SK-N-SH (cell line): ENCODE measurements at regions not wholly inside any gene's neighbourhood (a gene's known extent, or its start where the extent isn't known, plus 50 kb on each side); places are given as distances from the start of the nearest gene placed in this dataset.

Experiments
- CTCF ChIA-PET: fragments of 300-600, 350-600 bp; formaldehyde crosslinking; extraction: SDS; loops from one replicate; lab custom pipeline; 2021; lab: Yijun Ruan, JAX
- POLR2A ChIA-PET: fragments of 350-600 bp; sonication (Branson Sonifier 250); formaldehyde crosslinking; extraction: SDS; loops from one replicate; lab custom pipeline; 2020; ENCODE audit warnings: antibody characterized with exemption, inconsistent platforms; lab: Yijun Ruan, JAX
- DNase-seq: peaks from one replicate; pipeline ENCODE4 v3.0.0; 2012
- H2AFZ ChIP-seq: fragments of 200-600 bp; sonication (generic); 2 replicates; pipeline ENCODE4 v1.8.1; 2016; ENCODE audit warnings: antibody characterized with exemption, mild to moderate bottlenecking, low read depth
- H3F3A ChIP-seq: fragments of 200-600 bp; sonication (generic); replicated peaks from 2 replicates; pipeline ENCODE3; 2016; ENCODE audit warnings: antibody characterized with exemption, mild to moderate bottlenecking; ENCODE audit not compliant: insufficient read depth
- H3K27ac ChIP-seq, 2 experiments: fragments of 200-500 bp in 1 of 2; fragments of 200-600 bp in 1 of 2; sonication (Bioruptor generic) in 1 of 2; sonication (generic), shearing (Covaris generic) in 1 of 2; 2 replicates each; pipeline versions ENCODE4 v1.5.1 to v1.6.1; 2014 to 2016; ENCODE audit warnings: low read depth in 2 of 2, inconsistent platforms in 1 of 2, low read length in 1 of 2, mild to moderate bottlenecking in 1 of 2, mixed read lengths in 1 of 2
- H3K27me3 ChIP-seq: fragments of 200-600 bp; sonication (generic), shearing (Covaris generic); 2 replicates; pipeline ENCODE4 v1.6.1; 2016; ENCODE audit warnings: mixed run types; ENCODE audit not compliant: insufficient read depth
- H3K36me3 ChIP-seq, 2 experiments: fragments of 200-500 bp in 1 of 2; fragments of 200-600 bp in 1 of 2; sonication (Bioruptor generic) in 1 of 2; sonication (generic) in 1 of 2; replicated peaks in 1 of 2; 2 replicates each; pipeline versions ENCODE3 to v1.5.1; 2014 to 2016; ENCODE audit warnings: low read length in 1 of 2, mild to moderate bottlenecking in 1 of 2; ENCODE audit not compliant: insufficient read depth in 2 of 2, control insufficient read depth in 1 of 2
- H3K4me1 ChIP-seq, 2 experiments: fragments of 200-500 bp in 1 of 2; fragments of 200-600 bp in 1 of 2; sonication (Bioruptor generic) in 1 of 2; sonication (generic), shearing (Covaris generic) in 1 of 2; 2 replicates each; pipeline versions ENCODE4 v1.5.1 to v1.6.1; 2014 to 2016; ENCODE audit warnings: low read depth in 1 of 2, low read length in 1 of 2, mixed run types in 1 of 2; ENCODE audit not compliant: insufficient read depth in 2 of 2, control insufficient read depth in 1 of 2
- H3K4me2 ChIP-seq: fragments of 200-600 bp; sonication (generic), shearing (Covaris generic); 2 replicates; pipeline ENCODE4 v1.6.1; 2017; ENCODE audit warnings: mixed run types
- H3K4me3 ChIP-seq, 2 experiments: fragments of 200-500 bp in 1 of 2; fragments of 200-600 bp in 1 of 2; sonication (Bioruptor generic) in 1 of 2; sonication (generic), shearing (Covaris generic) in 1 of 2; 2 replicates each; pipeline versions ENCODE4 v1.5.1 to v1.8.1; 2014 to 2016; ENCODE audit warnings: low read depth in 2 of 2, inconsistent platforms in 1 of 2, low read length in 1 of 2, mild to moderate bottlenecking in 1 of 2, mixed read lengths in 1 of 2, moderate library complexity in 1 of 2
- H3K79me2 ChIP-seq: fragments of 200-600 bp; sonication (generic); 2 replicates; pipeline ENCODE4 v1.8.1; 2017; ENCODE audit warnings: mild to moderate bottlenecking; ENCODE audit not compliant: insufficient read depth
- H3K9ac ChIP-seq: fragments of 200-600 bp; sonication (generic); 2 replicates; pipeline ENCODE4 v1.6.1; 2017; ENCODE audit warnings: mixed run types
- H3K9me2 ChIP-seq: fragments of 200-600 bp; sonication (generic); 2 replicates; pipeline ENCODE4 v1.6.1; 2017; ENCODE audit warnings: mixed run types
- H3K9me3 ChIP-seq: fragments of 200-600 bp; sonication (generic); 2 replicates; pipeline ENCODE4 v1.6.1; 2017; ENCODE audit warnings: mixed run types, mild to moderate bottlenecking, moderate library complexity
- H4K20me1 ChIP-seq: fragments of 200-600 bp; sonication (generic); 2 replicates; pipeline ENCODE4 v1.6.1; 2017; ENCODE audit warnings: mild to moderate bottlenecking, mixed run types; ENCODE audit not compliant: insufficient read depth
- CHD2 ChIP-seq: fragments of 150-350 bp; IDR thresholded peaks from 2 replicates; pipeline ENCODE4 v1.6.1; 2018; ENCODE audit warnings: low read length; ENCODE audit not compliant: partially characterized antibody
- CTCF ChIP-seq: fragments of 200-600 bp; sonication (generic); IDR thresholded peaks from 2 replicates; pipeline ENCODE4 v1.6.1; 2017; ENCODE audit warnings: antibody characterized with exemption, mild to moderate bottlenecking, moderate library complexity
- EZH2phosphoT487 ChIP-seq: fragments of 200-600 bp; sonication (generic); IDR thresholded peaks from 2 replicates; pipeline ENCODE4 v1.6.1; 2017; ENCODE audit warnings: low read depth, mixed run types, mild to moderate bottlenecking, antibody characterized with exemption, moderate library complexity, borderline replicate concordance
- FOXJ3 ChIP-seq: sonication (generic); formaldehyde crosslinking; IDR thresholded peaks from 2 replicates; pipeline ENCODE4 v1.5.1; 2020; ENCODE audit warnings: mild to moderate bottlenecking, missing genetic modification reagents
- RAD21 ChIP-seq: IDR thresholded peaks from 2 replicates; pipeline ENCODE4 v1.6.1; 2012; ENCODE audit warnings: mild to moderate bottlenecking, low read length
- RCOR1 ChIP-seq: fragments of 150-350 bp; IDR thresholded peaks from 2 replicates; pipeline ENCODE4 v1.6.1; 2017; ENCODE audit warnings: antibody characterized with exemption, low read length
- REST ChIP-seq: IDR thresholded peaks from 2 replicates; pipeline ENCODE4 v1.6.1; 2012; ENCODE audit warnings: mild to moderate bottlenecking, low read depth, low read length, moderate library complexity
- SMC3 ChIP-seq: IDR thresholded peaks from 2 replicates; pipeline ENCODE4 v1.6.1; 2012; ENCODE audit warnings: low read depth, low read length, improper control_type of control experiment
- WGBS: methylation state at CpG from one replicate; pipeline ENCODE4 v1.1.6; 2017; ENCODE audit warnings: low lambda C conversion rate; 5-methylcytosine and 5-hydroxymethylcytosine counted together

- 4% methylated on average over 26 of the region's 54 CpGs for WGBS
- peaks cover 30% of the 10 kb centered on the region for H3K27me3 ChIP-seq
Measured at GRCh38 chr10:100670828-100671479, 74.4 kb upstream of the PAX2 start.

More at GRCh38 chr10:100670828-100671479, 74.4 kb upstream of the PAX2 start:
- H3K79me2 ChIP-seq, result no peaks in the 10 kb centered on the region
- H3K4me3 ChIP-seq, result peak overlapping the region; percentile 6 to 51; a peak in 1 of 4 replicates
- no peaks in the 10 kb centered on the region for H3K9me3 ChIP-seq
- H3K36me3 ChIP-seq, result no peaks in the 10 kb centered on the region
- peak; percentile 92 for DNase-seq
- CTCF ChIA-PET, result interaction anchor here (0.6 to 7.5 kb wide), 44 partner anchors 10 to 360 kb away, joined by 3 to 60 read pairs (median 5); partner anchors contain the start of genes PAX2, PDZD7 and SFXN3
- no peaks in the 10 kb centered on the region; a peak in 1 of 4 replicates for H3K4me1 ChIP-seq
- no peaks in the 10 kb centered on the region for H3K9me2 ChIP-seq
- TF ChIP-seq SMC3 (peak; percentile 84), RCOR1 (peak; percentile 69), CHD2 (peak; percentile 27), CTCF (peak; percentile 70), REST (0 out of 2 replicates have a peak, but pooled peaks have one; percentile 7), RAD21 (peak; percentile 54), FOXJ3 (no peak), EZH2phosphoT487 (no peak)
- H3F3A ChIP-seq, result no peaks in the 10 kb centered on the region
- H3K9ac ChIP-seq, result no peak overlapping the region
- no peaks in the 10 kb centered on the region for H4K20me1 ChIP-seq
- no peak overlapping the region for H3K27ac ChIP-seq
- peak overlapping the region; percentile 49; the same call in 1 of the 2 replicates for H3K4me2 ChIP-seq
- H2AFZ ChIP-seq, result no peak overlapping the region
- POLR2A ChIA-PET, result no interaction called here
